Uterus (tissue), 2 donors: ENCODE measurements at regions not wholly inside any gene's neighbourhood (a gene's known extent, or its start where the extent isn't known, plus 50 kb on each side); places are given as distances from the start of the nearest gene placed in this dataset.

Experiments
- CTCF ChIP-seq, 4 experiments: fragments of 200-600 bp in 2 of 4; fragments of 450-650 bp in 2 of 4; sonication (generic) in 2 of 4; IDR thresholded peaks; one replicate each; pipeline ENCODE4 v1.5.1; 2016 to 2019; ENCODE audit warnings: antibody characterized with exemption in 4 of 4, mild to moderate bottlenecking in 2 of 4, moderate library complexity in 1 of 4
- POLR2A ChIP-seq, 2 donors: fragments of 450-650 bp; IDR thresholded peaks; one replicate each; pipeline ENCODE4 v1.6.1; 2016; ENCODE audit warnings: antibody characterized with exemption in 2 of 2, mild to moderate bottlenecking in 1 of 2, moderate library complexity in 1 of 2

GRCh38 chr1:36711480-36711879 lies 228.8 kb upstream of the CSF3R start:
- TF ChIP-seq CTCF (IDR thresholded peaks at IDR 0.05) (no peak), POLR2A (IDR thresholded peaks at IDR 0.05) (no peak)
